B cell (primary cell): ENCODE measurements at regions not wholly inside any gene's neighbourhood (a gene's known extent, or its start where the extent isn't known, plus 50 kb on each side); places are given as distances from the start of the nearest gene placed in this dataset.

Source experiments
- ATAC-seq: fragments of 200-7000 bp; cut with Tn5 transposase; one replicate; pipeline ENCODE4 v1.10.0; 2021; ENCODE audit warnings: low read depth, mild to moderate bottlenecking, moderate number of reproducible peaks, moderate library complexity
- CTCF ChIA-PET: fragments of 350-600 bp; sonication (Branson Sonifier 250); formaldehyde crosslinking; loops from one replicate; lab custom pipeline; 2021; ENCODE audit warnings: antibody characterized with exemption, inconsistent platforms; lab: Charles Lee
- POLR2A ChIA-PET: fragments of 350-600 bp; sonication (Branson Sonifier 250); formaldehyde crosslinking; loops from one replicate; lab custom pipeline; 2021; ENCODE audit warnings: antibody characterized with exemption; lab: Charles Lee
- DNase-seq: peaks from one replicate; pipeline ENCODE4 v3.0.0; 2013
- H2AFZ ChIP-seq: 2 replicates; pipeline ENCODE4 v1.6.1; 2012; ENCODE audit warnings: mild to moderate bottlenecking, low read depth, low read length; ENCODE audit not compliant: insufficient read depth, poor library complexity, severe bottlenecking
- H3K27ac ChIP-seq, 2 donors: 1 replicate in 1 of 2; 2 replicates in 1 of 2; pipeline ENCODE4 v1.5.1; 2012 to 2013; ENCODE audit warnings: low read length in 2 of 2, mild to moderate bottlenecking in 2 of 2, moderate library complexity in 1 of 2
- H3K27me3 ChIP-seq, 4 experiments: fragments of 200-600 bp in 1 of 4; sonication (generic) in 1 of 4; replicated peaks in 1 of 4; 1 replicate in 2 of 4; 2 replicates in 2 of 4; pipeline versions ENCODE4 v1.6.1 to v1.7.0; 2013 to 2016; ENCODE audit warnings: low read length in 3 of 4, mild to moderate bottlenecking in 2 of 4, mixed read lengths in 1 of 4, moderate library complexity in 1 of 4; ENCODE audit not compliant: insufficient read depth in 4 of 4, control insufficient read depth in 3 of 4; ENCODE audit errors: control extremely low read depth in 1 of 4
- H3K36me3 ChIP-seq, 2 experiments: replicated peaks in 1 of 2; 1 replicate in 1 of 2; 2 replicates in 1 of 2; pipeline versions ENCODE4 v1.6.1 to v1.7.1; 2013; ENCODE audit warnings: low read length in 1 of 2; ENCODE audit not compliant: insufficient read depth in 2 of 2, control insufficient read depth in 1 of 2; ENCODE audit errors: control extremely low read depth in 1 of 2, extremely low read depth in 1 of 2
- H3K4me1 ChIP-seq, 2 donors: fragments of 200-600 bp in 1 of 2; sonication (generic) in 1 of 2; 1 replicate in 1 of 2; 2 replicates in 1 of 2; pipeline versions ENCODE4 v1.5.1 to v1.6.1; 2013 to 2017; ENCODE audit warnings: low read length in 2 of 2; ENCODE audit not compliant: control insufficient read depth in 2 of 2, insufficient read depth in 2 of 2
- H3K4me2 ChIP-seq: replicated peaks from 2 replicates; pipeline ENCODE3; 2012; ENCODE audit warnings: mild to moderate bottlenecking, low read depth, low read length; ENCODE audit not compliant: poor library complexity, severe bottlenecking
- H3K4me3 ChIP-seq, 5 experiments: fragments of 200-600 bp in 1 of 5; sonication (generic) in 1 of 5; 1 replicate in 3 of 5; 2 replicates in 2 of 5; pipeline versions ENCODE4 v1.5.1 to v1.7.0; 2011 to 2016; ENCODE audit warnings: low read length in 4 of 5, mild to moderate bottlenecking in 4 of 5, low read depth in 2 of 5, control low read depth in 1 of 5, moderate library complexity in 1 of 5; ENCODE audit not compliant: insufficient read depth in 1 of 5; ENCODE audit errors: control extremely low read depth in 1 of 5, extremely low read depth in 1 of 5
- H3K79me2 ChIP-seq: fragments of 200-600 bp; sonication (generic); one replicate; pipeline ENCODE4 v1.6.0; 2016; ENCODE audit warnings: low read length; ENCODE audit not compliant: control insufficient read depth, insufficient read depth
- H3K9ac ChIP-seq: fragments of 200-600 bp; sonication (generic); 2 replicates; pipeline ENCODE4 v1.6.1; 2017; ENCODE audit warnings: mild to moderate bottlenecking, low read length, moderate library complexity
- H3K9me3 ChIP-seq, 3 donors: one replicate each; pipeline versions ENCODE4 v1.6.1 to v1.7.1; 2013; ENCODE audit warnings: low read length in 2 of 3; ENCODE audit not compliant: control insufficient read depth in 2 of 3, insufficient read depth in 1 of 3; ENCODE audit errors: control extremely low read depth in 1 of 3
- H4K20me1 ChIP-seq: 2 replicates; pipeline ENCODE4 v1.6.0; 2012; ENCODE audit warnings: mild to moderate bottlenecking, low read length; ENCODE audit not compliant: insufficient read depth, control insufficient read depth, poor library complexity, severe bottlenecking
- H3K27ac Mint-ChIP-seq: one replicate; pipeline ENCODE4 v1.8.0; 2021; ENCODE audit warnings: mixed read lengths
- H3K27me3 Mint-ChIP-seq: one replicate; pipeline ENCODE4 v1.8.0; 2021; ENCODE audit warnings: mixed read lengths
- H3K4me1 Mint-ChIP-seq: one replicate; pipeline ENCODE4 v1.8.0; 2021; ENCODE audit warnings: mixed read lengths
- H3K4me3 Mint-ChIP-seq: one replicate; pipeline ENCODE4 v1.8.0; 2021; ENCODE audit warnings: mixed read lengths
- H3K9me3 Mint-ChIP-seq: one replicate; pipeline ENCODE4 v1.8.0; 2022; ENCODE audit warnings: mixed read lengths; ENCODE audit not compliant: insufficient read depth
- EZH2 ChIP-seq: IDR thresholded peaks from 2 replicates; pipeline ENCODE4 v1.6.1; 2012; ENCODE audit warnings: borderline replicate concordance, low read depth, mild to moderate bottlenecking, moderate library complexity, low read length; ENCODE audit not compliant: insufficient read depth, poor library complexity, severe bottlenecking
- WGBS: methylation state at CpG from one replicate; pipeline ENCODE4 v1.1.5; 2013; ENCODE audit warnings: missing lambda C conversion rate; ENCODE audit not compliant: insufficient coverage; 5-methylcytosine and 5-hydroxymethylcytosine counted together
- intact Hi-C: fragments of 100-400 bp; cut with micrococcal nuclease; formaldehyde crosslinking; loops from one replicate; pipeline ENCODE4 v1.10.0; 2022
- TF ChIP-seq, protein P1 (sequence below): fragments of 200-600 bp; IDR thresholded peaks from one replicate; pipeline ENCODE4 v1.8.0; 2022; ENCODE audit warnings: antibody characterized with exemption, mild to moderate bottlenecking

DNA sequence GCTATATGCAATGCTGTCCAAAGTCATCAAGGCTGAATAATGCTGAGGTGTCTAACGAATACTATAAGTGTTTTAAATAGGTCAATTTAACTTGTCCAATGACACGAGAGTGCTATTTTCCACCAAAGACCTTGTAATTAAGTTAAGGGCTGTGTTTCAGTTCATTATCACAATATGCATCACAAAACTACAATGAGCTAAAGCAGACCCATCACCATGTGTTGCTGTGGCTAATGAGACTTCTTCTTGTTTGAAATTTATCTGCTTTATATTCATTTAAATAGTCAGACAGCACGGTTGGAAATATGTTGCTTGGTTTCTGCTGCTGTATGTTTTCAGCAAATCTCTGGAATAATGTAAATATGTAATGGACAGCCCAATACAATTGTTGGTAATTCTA, 292.5 kb upstream of the VSTM2A start:
- no peak for ATAC-seq
- no peaks in the 10 kb centered on the region for H3K36me3 ChIP-seq
- ChIA-PET POLR2A (no interaction called here), CTCF (no interaction called here)
- DNase-seq: no peak
- H2AFZ ChIP-seq: no peak overlapping the region
- Mint-ChIP-seq H3K9me3 (peaks cover 6% of the 10 kb centered on the region), H3K27ac (no peak overlapping the region), H3K4me3 (no peak overlapping the region), H3K4me1 (no peaks in the 10 kb centered on the region), H3K27me3 (no peaks in the 10 kb centered on the region)
- H3K4me3 ChIP-seq: no peak overlapping the region
- no peak overlapping the region for H3K4me2 ChIP-seq
- intact Hi-C loops: no loop called here
- H3K27ac ChIP-seq: no peak overlapping the region
- H3K27me3 ChIP-seq: no peaks in the 10 kb centered on the region
- peaks cover 0 to 3% (median 0%) of the 10 kb centered on the region in 3 donors for H3K9me3 ChIP-seq
- TF ChIP-seq, protein P1, sequence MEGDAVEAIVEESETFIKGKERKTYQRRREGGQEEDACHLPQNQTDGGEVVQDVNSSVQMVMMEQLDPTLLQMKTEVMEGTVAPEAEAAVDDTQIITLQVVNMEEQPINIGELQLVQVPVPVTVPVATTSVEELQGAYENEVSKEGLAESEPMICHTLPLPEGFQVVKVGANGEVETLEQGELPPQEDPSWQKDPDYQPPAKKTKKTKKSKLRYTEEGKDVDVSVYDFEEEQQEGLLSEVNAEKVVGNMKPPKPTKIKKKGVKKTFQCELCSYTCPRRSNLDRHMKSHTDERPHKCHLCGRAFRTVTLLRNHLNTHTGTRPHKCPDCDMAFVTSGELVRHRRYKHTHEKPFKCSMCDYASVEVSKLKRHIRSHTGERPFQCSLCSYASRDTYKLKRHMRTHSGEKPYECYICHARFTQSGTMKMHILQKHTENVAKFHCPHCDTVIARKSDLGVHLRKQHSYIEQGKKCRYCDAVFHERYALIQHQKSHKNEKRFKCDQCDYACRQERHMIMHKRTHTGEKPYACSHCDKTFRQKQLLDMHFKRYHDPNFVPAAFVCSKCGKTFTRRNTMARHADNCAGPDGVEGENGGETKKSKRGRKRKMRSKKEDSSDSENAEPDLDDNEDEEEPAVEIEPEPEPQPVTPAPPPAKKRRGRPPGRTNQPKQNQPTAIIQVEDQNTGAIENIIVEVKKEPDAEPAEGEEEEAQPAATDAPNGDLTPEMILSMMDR: no peak
- TF ChIP-seq EZH2: no peak
- H3K79me2 ChIP-seq: no peaks in the 10 kb centered on the region
- H3K9ac ChIP-seq: no peak overlapping the region
- WGBS: no CpG with 5 or more reads among the region's 3 CpGs
- H4K20me1 ChIP-seq: no peaks in the 10 kb centered on the region
- no peaks in the 10 kb centered on the region for H3K4me1 ChIP-seq

GRCh38 chr7:54252256-54253035, 289.7 kb upstream of the VSTM2A start:
- Mint-ChIP-seq H3K4me3 (no peak overlapping the region), H3K9me3 (peaks cover 6% of the 10 kb centered on the region), H3K4me1 (no peaks in the 10 kb centered on the region), H3K27ac (no peak overlapping the region), H3K27me3 (no peaks in the 10 kb centered on the region)
- Histone ChIP-seq H3K4me3 (no peak overlapping the region), H3K27me3 (no peaks in the 10 kb centered on the region), H3K9ac (no peak overlapping the region), H3K27ac (no peak overlapping the region), H3K36me3 (no peaks in the 10 kb centered on the region), H2AFZ (no peak overlapping the region), H3K4me1 (no peaks in the 10 kb centered on the region), H3K9me3 (no peaks in the 10 kb centered on the region), H3K4me2 (no peak overlapping the region), H4K20me1 (no peaks in the 10 kb centered on the region), H3K79me2 (no peaks in the 10 kb centered on the region)
- DNase-seq (no peak), ATAC-seq (no peak)
- whole genome bisulfite sequencing: 87% methylated on average over 3 of the region's 7 CpGs
- intact Hi-C loops: no loop called here
- CTCF ChIA-PET: no interaction called here
- POLR2A ChIA-PET: no interaction called here
- TF ChIP-seq, protein P1: no peak
- no peak for TF ChIP-seq EZH2
